ENCODE measurements at regions not wholly inside any gene's neighbourhood (a gene's known extent, or its start where the extent isn't known, plus 50 kb on each side); places are given as distances from the start of the nearest gene placed in this dataset.

DNA sequence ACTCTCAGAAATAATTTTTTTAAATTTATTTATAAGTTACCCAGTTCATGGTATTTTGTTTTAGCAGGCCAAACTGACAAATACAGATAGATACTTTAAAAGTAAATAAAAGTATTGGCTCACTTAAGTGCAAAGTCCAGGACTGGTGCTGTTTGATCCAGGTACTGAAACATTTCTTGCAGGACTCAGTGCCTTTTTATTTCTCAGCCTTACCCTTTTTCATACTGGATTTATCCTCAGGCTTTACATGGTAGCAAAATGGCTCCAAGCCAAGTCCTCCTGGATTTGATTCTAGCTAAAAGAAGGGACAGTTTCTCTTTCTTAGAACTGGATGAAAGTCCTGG lies 83.8 kb downstream of the DIRAS3 start:
- H3K27me3 ChIP-seq: no peaks in the 10 kb centered on the region
- no peaks in the 10 kb centered on the region for H3K36me3 ChIP-seq (replicated peaks; ENCODE audit: insufficient read depth, low read depth)
- H3K4me3 ChIP-seq: no peak overlapping the region

DNA sequence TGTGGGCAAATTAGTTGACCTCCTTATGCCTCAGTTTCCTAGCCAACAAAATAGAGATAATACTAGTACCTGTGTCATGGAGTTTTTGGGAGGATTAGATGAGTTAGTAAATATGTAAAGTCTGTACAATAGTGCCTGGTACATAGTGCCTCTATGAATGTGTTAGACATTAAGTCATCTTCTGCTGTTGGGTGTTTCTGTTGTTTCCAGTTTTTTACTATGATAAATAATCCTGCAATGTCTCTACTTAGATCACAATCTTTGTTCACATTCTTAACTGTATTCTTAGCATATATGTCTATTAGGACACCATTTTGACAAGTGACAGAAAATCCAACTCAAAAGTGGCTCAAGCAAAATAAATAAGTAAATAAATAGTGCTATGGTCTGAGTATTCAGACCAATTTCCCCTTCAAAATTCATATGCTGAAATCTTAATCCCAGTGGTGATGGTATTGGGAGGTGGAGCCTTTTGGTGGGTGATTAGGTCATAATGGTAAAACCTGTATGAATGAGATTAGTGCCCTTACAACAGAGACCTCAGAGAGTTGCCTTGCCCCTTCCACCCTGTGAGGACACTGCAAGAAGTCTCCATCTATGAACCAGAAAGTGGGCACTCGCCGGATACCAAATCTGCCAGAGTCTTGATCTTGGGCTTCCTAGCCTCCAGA lies 84.3 kb downstream of the DIRAS3 start:
- no peak for DNase-seq (ENCODE audit: low spot score)

More for the DNA sequence above, 83.8 kb downstream of the DIRAS3 start:
- H4K20me1 ChIP-seq (ENCODE audit: insufficient read depth, poor library complexity, severe bottlenecking): no peaks in the 10 kb centered on the region
- DNase-seq (ENCODE audit: low spot score): no peak
- H3K79me2 ChIP-seq: no peaks in the 10 kb centered on the region
- H3K4me1 ChIP-seq (ENCODE audit: insufficient read depth): no peaks in the 10 kb centered on the region
- H3K9me2 ChIP-seq (replicated peaks; ENCODE audit: insufficient read depth): no peaks in the 10 kb centered on the region
- no peaks in the 10 kb centered on the region for H3K9me3 ChIP-seq (ENCODE audit: low read depth)
- H3K27ac ChIP-seq: no peak overlapping the region
- H2AFZ ChIP-seq: no peak overlapping the region
- H3K4me2 ChIP-seq: no peak overlapping the region
- TF ChIP-seq EZH2phosphoT487 (IDR thresholded peaks at IDR 0.05; ENCODE audit: low read depth, severe bottlenecking, unreplicated experiment) (no peak), EZH2 (IDR thresholded peaks at IDR 0.05; ENCODE audit: borderline replicate concordance) (no peak)
- TF ChIP-seq, protein P1, sequence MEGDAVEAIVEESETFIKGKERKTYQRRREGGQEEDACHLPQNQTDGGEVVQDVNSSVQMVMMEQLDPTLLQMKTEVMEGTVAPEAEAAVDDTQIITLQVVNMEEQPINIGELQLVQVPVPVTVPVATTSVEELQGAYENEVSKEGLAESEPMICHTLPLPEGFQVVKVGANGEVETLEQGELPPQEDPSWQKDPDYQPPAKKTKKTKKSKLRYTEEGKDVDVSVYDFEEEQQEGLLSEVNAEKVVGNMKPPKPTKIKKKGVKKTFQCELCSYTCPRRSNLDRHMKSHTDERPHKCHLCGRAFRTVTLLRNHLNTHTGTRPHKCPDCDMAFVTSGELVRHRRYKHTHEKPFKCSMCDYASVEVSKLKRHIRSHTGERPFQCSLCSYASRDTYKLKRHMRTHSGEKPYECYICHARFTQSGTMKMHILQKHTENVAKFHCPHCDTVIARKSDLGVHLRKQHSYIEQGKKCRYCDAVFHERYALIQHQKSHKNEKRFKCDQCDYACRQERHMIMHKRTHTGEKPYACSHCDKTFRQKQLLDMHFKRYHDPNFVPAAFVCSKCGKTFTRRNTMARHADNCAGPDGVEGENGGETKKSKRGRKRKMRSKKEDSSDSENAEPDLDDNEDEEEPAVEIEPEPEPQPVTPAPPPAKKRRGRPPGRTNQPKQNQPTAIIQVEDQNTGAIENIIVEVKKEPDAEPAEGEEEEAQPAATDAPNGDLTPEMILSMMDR (IDR thresholded peaks at IDR 0.05; ENCODE audit: poor library complexity): no peak

DNA sequence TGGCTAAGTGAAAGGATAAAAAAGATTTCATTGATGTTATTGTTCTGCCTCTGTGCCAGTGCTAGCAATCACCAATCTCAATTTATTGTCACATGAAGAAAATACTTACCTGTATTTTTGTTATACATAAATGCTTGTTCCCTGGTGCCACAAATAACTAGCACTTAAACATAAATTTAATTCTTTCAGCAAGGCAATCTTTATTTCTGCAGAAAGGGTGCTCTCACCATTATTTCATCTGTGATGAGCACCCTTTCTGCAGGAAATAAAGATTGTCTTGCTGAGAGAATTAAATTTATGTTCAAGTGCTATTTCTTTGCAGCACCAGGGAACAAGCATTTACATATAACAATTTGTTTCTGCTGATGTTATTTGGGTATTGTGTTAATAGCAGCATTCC lies 87.2 kb downstream of the DIRAS3 start:
- no peak overlapping the region for H3K4me3 ChIP-seq
- DNase-seq (ENCODE audit: low spot score): no peak
- no peaks in the 10 kb centered on the region for H3K9me3 ChIP-seq (ENCODE audit: low read depth)
- no peaks in the 10 kb centered on the region for H3K4me1 ChIP-seq (ENCODE audit: insufficient read depth)
- H3K79me2 ChIP-seq: no peaks in the 10 kb centered on the region
- no peaks in the 10 kb centered on the region for H3K36me3 ChIP-seq (replicated peaks; ENCODE audit: insufficient read depth, low read depth)
- no peak overlapping the region for H3K4me2 ChIP-seq
- no peaks in the 10 kb centered on the region for H4K20me1 ChIP-seq (ENCODE audit: insufficient read depth, poor library complexity, severe bottlenecking)
- TF ChIP-seq EZH2phosphoT487 (IDR thresholded peaks at IDR 0.05; ENCODE audit: low read depth, severe bottlenecking, unreplicated experiment): no peak
- TF ChIP-seq, protein P1 (IDR thresholded peaks at IDR 0.05; ENCODE audit: poor library complexity): no peak
- TF ChIP-seq EZH2 (IDR thresholded peaks at IDR 0.05; ENCODE audit: borderline replicate concordance): no peak
- no peak overlapping the region for H2AFZ ChIP-seq
- no peaks in the 10 kb centered on the region for H3K9me2 ChIP-seq (replicated peaks; ENCODE audit: insufficient read depth)
- no peak overlapping the region for H3K27ac ChIP-seq
- H3K27me3 ChIP-seq: no peaks in the 10 kb centered on the region

More for the DNA sequence above, 84.3 kb downstream of the DIRAS3 start:
- H2AFZ ChIP-seq: no peak overlapping the region
- TF ChIP-seq, protein P1 (IDR thresholded peaks at IDR 0.05; ENCODE audit: poor library complexity): no peak
- no peak for TF ChIP-seq EZH2 (IDR thresholded peaks at IDR 0.05; ENCODE audit: borderline replicate concordance)
- TF ChIP-seq EZH2phosphoT487 (IDR thresholded peaks at IDR 0.05; ENCODE audit: low read depth, severe bottlenecking, unreplicated experiment): no peak
- H3K9me2 ChIP-seq (replicated peaks; ENCODE audit: insufficient read depth): no peaks in the 10 kb centered on the region
- H3K4me1 ChIP-seq (ENCODE audit: insufficient read depth): no peaks in the 10 kb centered on the region
- H3K9me3 ChIP-seq (ENCODE audit: low read depth): no peaks in the 10 kb centered on the region
- no peak overlapping the region for H3K4me3 ChIP-seq
- 95% methylated on average over 2 of the region's 2 CpGs for WGBS (ENCODE audit: low lambda C conversion rate, missing lambda C conversion rate)
- no peaks in the 10 kb centered on the region for H3K27me3 ChIP-seq
- H4K20me1 ChIP-seq (ENCODE audit: insufficient read depth, poor library complexity, severe bottlenecking): no peaks in the 10 kb centered on the region
- no peak overlapping the region for H3K4me2 ChIP-seq
- no peaks in the 10 kb centered on the region for H3K36me3 ChIP-seq (replicated peaks; ENCODE audit: insufficient read depth, low read depth)
- no peak overlapping the region for H3K27ac ChIP-seq
- no peaks in the 10 kb centered on the region for H3K79me2 ChIP-seq

DNA sequence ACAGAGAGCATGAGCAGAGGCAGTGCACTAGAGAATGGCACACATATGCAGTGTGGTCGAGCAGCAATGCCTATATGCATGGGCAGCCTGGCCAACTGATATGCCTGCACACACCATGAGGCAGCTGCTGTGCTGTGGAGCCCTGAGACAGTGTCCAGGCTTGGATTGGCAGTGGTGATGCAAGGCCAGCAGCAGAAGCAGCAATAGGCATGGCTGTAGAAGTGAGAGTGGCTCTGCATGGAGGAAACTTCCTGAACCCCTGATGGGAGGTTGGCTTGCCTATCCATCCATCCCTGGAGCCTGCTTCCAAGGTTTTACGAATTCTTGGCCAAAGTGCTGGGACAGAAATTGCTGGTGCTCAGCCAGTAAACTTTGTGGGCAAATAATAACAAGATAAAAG lies 89.7 kb downstream of the DIRAS3 start:
- H3K79me2 ChIP-seq: no peaks in the 10 kb centered on the region
- H3K9me2 ChIP-seq (replicated peaks; ENCODE audit: insufficient read depth): no peaks in the 10 kb centered on the region
- no peak overlapping the region for H3K4me3 ChIP-seq
- no peak overlapping the region for H3K4me2 ChIP-seq
- no peaks in the 10 kb centered on the region for H3K27me3 ChIP-seq
- no peak for DNase-seq (ENCODE audit: low spot score)
- no peaks in the 10 kb centered on the region for H3K9me3 ChIP-seq (ENCODE audit: low read depth)
- H3K27ac ChIP-seq: no peak overlapping the region
- H3K36me3 ChIP-seq (replicated peaks; ENCODE audit: insufficient read depth, low read depth): no peaks in the 10 kb centered on the region
- 86% methylated on average over 2 of the region's 2 CpGs for WGBS (ENCODE audit: low lambda C conversion rate, missing lambda C conversion rate)
- H4K20me1 ChIP-seq (ENCODE audit: insufficient read depth, poor library complexity, severe bottlenecking): no peaks in the 10 kb centered on the region
- H3K4me1 ChIP-seq (ENCODE audit: insufficient read depth): peaks cover 19% of the 10 kb centered on the region
- TF ChIP-seq EZH2 (IDR thresholded peaks at IDR 0.05; ENCODE audit: borderline replicate concordance) (no peak), EZH2phosphoT487 (IDR thresholded peaks at IDR 0.05; ENCODE audit: low read depth, severe bottlenecking, unreplicated experiment) (no peak)
- TF ChIP-seq, protein P1 (IDR thresholded peaks at IDR 0.05; ENCODE audit: poor library complexity): no peak
- no peak overlapping the region for H2AFZ ChIP-seq
